PC-9 (cell line): ENCODE measurements at regions not wholly inside any gene's neighbourhood (a gene's known extent, or its start where the extent isn't known, plus 50 kb on each side); places are given as distances from the start of the nearest gene placed in this dataset.

Source experiments
- BruUV-seq: library from RNA; stranded (reverse); fragments of 400-500 nt; replicated peaks from 2 replicates; lab custom pipeline; 2021; lab: Mats Ljungman, UMichigan
- CTCF ChIA-PET: fragments of 300-600 bp; sonication (Branson Sonifier 250); formaldehyde crosslinking; loops from one replicate; lab custom pipeline; 2022; ENCODE audit warnings: antibody characterized with exemption; lab: Charles Lee
- POLR2A ChIA-PET: fragments of 300-600 bp; sonication (Branson Sonifier 250); formaldehyde crosslinking; loops from one replicate; lab custom pipeline; 2022; ENCODE audit warnings: antibody characterized with exemption; ENCODE audit not compliant: unreplicated experiment; lab: Charles Lee
- DNase-seq, 2 experiments: peaks; one replicate each; pipeline versions ENCODE4 v3.0.0 to v3.0.0-alpha.2; 2015 to 2022; ENCODE audit warnings: mixed read lengths in 1 of 2
- H2AFZ ChIP-seq: fragments of 200-600 bp; sonication (generic); 2 replicates; pipeline ENCODE4 v1.8.1; 2017; ENCODE audit warnings: antibody characterized with exemption
- H3F3A ChIP-seq: fragments of 200-600 bp; sonication (generic); 2 replicates; pipeline ENCODE4 v1.8.1; 2017; ENCODE audit warnings: antibody characterized with exemption, mild to moderate bottlenecking, low read depth; ENCODE audit not compliant: insufficient read depth
- H3K27ac ChIP-seq: fragments of 200-600 bp; sonication (generic); 2 replicates; pipeline ENCODE4 v1.6.1; 2016; ENCODE audit warnings: mixed run types
- H3K27me3 ChIP-seq: fragments of 200-600 bp; sonication (generic); 2 replicates; pipeline ENCODE4 v1.6.1; 2016; ENCODE audit warnings: low read depth, mixed run types; ENCODE audit not compliant: insufficient read depth
- H3K36me3 ChIP-seq: fragments of 200-600 bp; sonication (generic); 2 replicates; pipeline ENCODE4 v1.6.1; 2016; ENCODE audit warnings: low read depth, mixed run types
- H3K4me1 ChIP-seq: fragments of 200-600 bp; sonication (generic); replicated peaks from 2 replicates; pipeline ENCODE4 v1.6.1; 2016; ENCODE audit warnings: mixed run types; ENCODE audit not compliant: insufficient read depth
- H3K4me2 ChIP-seq: fragments of 200-600 bp; sonication (generic); 2 replicates; pipeline ENCODE4 v1.6.1; 2017; ENCODE audit warnings: mixed run types
- H3K4me3 ChIP-seq: fragments of 200-600 bp; sonication (generic); 2 replicates; pipeline ENCODE4 v1.6.1; 2016; ENCODE audit warnings: mixed run types
- H3K79me2 ChIP-seq: fragments of 200-600 bp; sonication (generic); 2 replicates; pipeline ENCODE4 v1.6.1; 2017; ENCODE audit warnings: low read depth, mixed run types
- H3K9me2 ChIP-seq: fragments of 200-600 bp; sonication (generic); 2 replicates; pipeline ENCODE4 v1.8.1; 2017; ENCODE audit warnings: mild to moderate bottlenecking; ENCODE audit not compliant: insufficient read depth
- H3K9me3 ChIP-seq: fragments of 200-600 bp; sonication (generic); 2 replicates; pipeline ENCODE4 v1.8.1; 2016; ENCODE audit warnings: low read depth; ENCODE audit not compliant: insufficient read depth
- H4K20me1 ChIP-seq: fragments of 200-600 bp; sonication (generic); 2 replicates; pipeline ENCODE4 v1.8.1; 2017; ENCODE audit not compliant: insufficient read depth
- CTCF ChIP-seq: fragments of 200-600 bp; sonication (generic); conservative IDR thresholded peaks from 2 replicates; pipeline ENCODE4 v1.6.1; 2017; ENCODE audit warnings: mixed run types, antibody characterized with exemption, mild to moderate bottlenecking, moderate library complexity
- EZH2 ChIP-seq: fragments of 200-600 bp; sonication (generic); IDR thresholded peaks from 2 replicates; pipeline ENCODE4 v1.8.0; 2017; ENCODE audit warnings: antibody characterized with exemption, low read depth
- intact Hi-C: fragments of 100-400 bp; cut with micrococcal nuclease; formaldehyde crosslinking; loops from one replicate; pipeline ENCODE4 v1.10.0; 2022; ENCODE audit not compliant: unreplicated experiment

- DNase-seq = no peak
- POLR2A ChIA-PET = no interaction called here
- H2AFZ ChIP-seq = no peak overlapping the region
Measured at GRCh38 chr1:221212926-221213325, 333.7 kb downstream of the HLX start.

GRCh38 chr1:221217029-221217428 lies 337.8 kb downstream of the HLX start:
- CTCF ChIA-PET = interaction anchor here (1.1 kb wide), 1 partner anchor 14 kb away, joined by 3 read pairs; no protein-coding TSS in a partner anchor
- Histone ChIP-seq H3K79me2 (no peaks in the 10 kb centered on the region), H2AFZ (no peak overlapping the region), H3K4me2 (peak overlapping the region; percentile 28; the same call in 1 of the 2 replicates), H3K4me3 (no peak overlapping the region), H3F3A (no peaks in the 10 kb centered on the region), H3K4me1 (peaks cover 12% of the 10 kb centered on the region), H3K27me3 (no peaks in the 10 kb centered on the region), H3K36me3 (no peaks in the 10 kb centered on the region), H3K9me2 (no peaks in the 10 kb centered on the region), H4K20me1 (no peaks in the 10 kb centered on the region), H3K27ac (no peak overlapping the region), H3K9me3 (no peaks in the 10 kb centered on the region)
- intact Hi-C loops = no loop called here
- no peak for TF ChIP-seq CTCF
- no peak for TF ChIP-seq EZH2
- POLR2A ChIA-PET = no interaction called here
- DNase-seq = peak; percentile 4 to 59
- no TSS peak for BruUV-seq

More at GRCh38 chr1:221212926-221213325, 333.7 kb downstream of the HLX start:
- H3K9me3 ChIP-seq = no peaks in the 10 kb centered on the region
- H3K4me1 ChIP-seq = peaks cover 12% of the 10 kb centered on the region
- CTCF ChIA-PET = no interaction called here
- no TSS peak for BruUV-seq
- intact Hi-C loops = no loop called here
- no peak overlapping the region for H3K4me3 ChIP-seq
- H3K27ac ChIP-seq = no peak overlapping the region
- H3K27me3 ChIP-seq = no peaks in the 10 kb centered on the region
- H3F3A ChIP-seq = no peaks in the 10 kb centered on the region
- H3K79me2 ChIP-seq = no peaks in the 10 kb centered on the region
- no peaks in the 10 kb centered on the region for H3K9me2 ChIP-seq
- H4K20me1 ChIP-seq = no peaks in the 10 kb centered on the region
- H3K4me2 ChIP-seq = no peak overlapping the region
- TF ChIP-seq EZH2 = no peak
- no peak for TF ChIP-seq CTCF
- no peaks in the 10 kb centered on the region for H3K36me3 ChIP-seq

GRCh38 chr1:221223281-221223680 lies 344.0 kb downstream of the HLX start:
- no peak overlapping the region for H3K4me2 ChIP-seq
- no peaks in the 10 kb centered on the region for H3K27me3 ChIP-seq
- ChIA-PET POLR2A (no interaction called here), CTCF (no interaction called here)
- H2AFZ ChIP-seq = no peak overlapping the region
- TF ChIP-seq CTCF (no peak), EZH2 (no peak)
- H3F3A ChIP-seq = no peaks in the 10 kb centered on the region
- H3K4me3 ChIP-seq = no peak overlapping the region
- intact Hi-C loops = no loop called here
- peaks cover 7% of the 10 kb centered on the region; the same call in 1 of the 2 replicates for H3K9me3 ChIP-seq
- no peak for DNase-seq
- H3K4me1 ChIP-seq = no peaks in the 10 kb centered on the region
- no TSS peak for BruUV-seq
- H3K9me2 ChIP-seq = no peaks in the 10 kb centered on the region
- H3K27ac ChIP-seq = no peak overlapping the region
- H3K79me2 ChIP-seq = no peaks in the 10 kb centered on the region
- no peaks in the 10 kb centered on the region for H3K36me3 ChIP-seq
- no peaks in the 10 kb centered on the region for H4K20me1 ChIP-seq
